ENCODE measurements at regions not wholly inside any gene's neighbourhood (a gene's known extent, or its start where the extent isn't known, plus 50 kb on each side); places are given as distances from the start of the nearest gene placed in this dataset.

DNA sequence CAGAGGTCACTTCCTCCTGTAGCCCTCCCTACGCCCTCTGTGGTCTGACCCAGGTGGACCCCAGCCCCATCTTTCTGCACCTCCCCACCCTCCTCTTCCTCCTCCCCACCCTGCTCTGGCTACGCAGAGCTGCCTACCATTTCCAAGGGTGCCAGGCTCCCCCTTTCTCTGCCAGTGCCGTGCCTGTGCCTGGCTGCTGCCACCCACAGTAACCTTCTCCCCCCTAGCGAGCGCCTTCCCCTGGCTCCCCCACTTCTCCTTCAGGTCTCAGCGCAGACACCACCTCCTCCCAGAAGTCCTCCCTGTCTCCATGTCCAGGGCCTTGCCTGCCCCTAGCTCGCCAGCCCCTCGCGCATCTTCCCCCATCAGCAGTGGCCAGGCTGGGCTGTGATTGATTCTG is 471.5 kb downstream of the PTPRU start:
- TF ChIP-seq CTCF (conservative IDR thresholded peaks at IDR 0.05; ENCODE audit: low read depth, low read length): no peak
- H3K4me3 ChIP-seq (ENCODE audit: low read depth, low read length): no peak overlapping the region

DNA sequence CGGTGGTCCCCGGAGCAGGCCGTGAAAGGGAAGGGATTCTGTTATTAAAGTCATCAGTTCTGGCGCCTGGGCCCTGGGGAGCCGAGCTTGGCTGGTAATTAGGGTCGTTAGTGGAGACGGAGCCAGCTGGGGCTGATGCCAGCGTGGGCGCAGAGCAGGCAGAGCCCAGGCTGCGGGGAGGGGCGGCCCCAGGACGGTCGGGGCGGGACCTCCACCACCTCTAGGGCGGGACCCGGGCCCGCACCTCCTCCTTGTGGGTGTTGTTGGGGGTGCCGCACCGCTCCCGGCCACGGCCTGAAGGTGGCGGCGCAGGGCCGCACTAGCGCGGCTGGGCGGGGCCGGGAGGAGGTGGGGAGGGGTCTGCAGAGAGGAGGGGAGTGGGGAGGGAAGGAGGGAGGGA is 470.6 kb downstream of the PTPRU start:
- peak overlapping the region; percentile 40 for H3K4me3 ChIP-seq (ENCODE audit: low read depth, low read length)
- peak; percentile 61 for TF ChIP-seq CTCF (conservative IDR thresholded peaks at IDR 0.05; ENCODE audit: low read depth, low read length)
- peak; percentile 54 for DNase-seq (ENCODE audit: low read depth)

More for the DNA sequence above, 471.5 kb downstream of the PTPRU start:
- no peak for DNase-seq (ENCODE audit: low read depth)

GRCh38 chr1:29704430-29704829 is 468.1 kb downstream of the PTPRU start:
- no peak for TF ChIP-seq CTCF (conservative IDR thresholded peaks at IDR 0.05; ENCODE audit: low read depth, low read length)
- H3K4me3 ChIP-seq (ENCODE audit: low read depth, low read length): no peak overlapping the region
- DNase-seq (ENCODE audit: low read depth): no peak

GRCh38 chr1:29703596-29704370 is 467.5 kb downstream of the PTPRU start:
- peak; percentile 92 for TF ChIP-seq CTCF (conservative IDR thresholded peaks at IDR 0.05; ENCODE audit: low read depth, low read length)
- no peak overlapping the region for H3K4me3 ChIP-seq (ENCODE audit: low read depth, low read length)
- DNase-seq (ENCODE audit: low read depth): peak; percentile 76

DNA sequence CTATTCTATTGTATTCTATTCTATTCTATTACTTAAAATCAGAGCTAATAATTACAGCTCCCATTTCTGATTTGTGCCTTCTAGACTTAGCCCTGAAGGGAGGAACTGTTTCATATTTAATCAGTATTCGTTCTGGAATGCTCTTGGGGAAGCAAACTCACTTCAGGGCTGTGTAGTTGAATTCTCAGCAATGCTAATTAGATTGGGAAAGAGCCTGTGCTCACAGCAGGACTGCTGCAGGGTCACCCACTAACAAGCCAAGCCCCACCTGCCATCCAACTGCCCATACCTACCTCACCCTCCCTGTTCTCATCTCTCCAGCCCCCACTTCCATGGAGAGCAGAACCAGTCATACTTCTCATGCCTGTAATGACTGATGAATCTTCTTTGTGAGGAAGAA is 464.2 kb downstream of the PTPRU start:
- no peak for DNase-seq (ENCODE audit: low read depth)
- no peak for TF ChIP-seq CTCF (conservative IDR thresholded peaks at IDR 0.05; ENCODE audit: low read depth, low read length)

DNA sequence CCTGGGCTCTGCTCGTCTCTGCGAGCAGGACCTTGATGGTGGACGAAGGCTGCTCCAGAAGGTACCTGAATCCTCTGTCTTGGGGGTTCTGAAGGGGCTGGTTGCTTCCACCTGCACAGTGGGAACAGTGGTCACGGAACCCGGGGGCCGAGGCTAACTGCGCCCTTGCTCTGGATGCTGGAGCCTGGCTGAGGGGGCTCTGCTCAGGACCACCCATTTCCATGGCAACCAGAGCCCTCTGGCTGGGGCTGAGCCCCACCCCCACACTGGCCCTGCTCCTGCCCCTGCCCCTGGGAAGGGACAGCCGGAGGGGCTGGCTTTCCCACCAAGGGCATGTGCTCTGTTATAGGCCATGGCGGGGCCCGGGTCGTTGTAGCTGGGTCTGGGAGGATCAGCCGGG is 462.3 kb downstream of the PTPRU start:
- no peak overlapping the region for H3K4me3 ChIP-seq (ENCODE audit: low read depth, low read length)
- no peak for TF ChIP-seq CTCF (conservative IDR thresholded peaks at IDR 0.05; ENCODE audit: low read depth, low read length)
- no peak for DNase-seq (ENCODE audit: low read depth)

More for the DNA sequence above, 464.2 kb downstream of the PTPRU start:
- H3K4me3 ChIP-seq (ENCODE audit: low read depth, low read length): no peak overlapping the region

- TF ChIP-seq CTCF (conservative IDR thresholded peaks at IDR 0.05; ENCODE audit: low read depth, low read length): peak; percentile 82
- no peak overlapping the region for H3K4me3 ChIP-seq (ENCODE audit: low read depth, low read length)
- DNase-seq (ENCODE audit: low read depth): peak; percentile 67
Observed at GRCh38 chr1:29698033-29698432, 461.7 kb downstream of the PTPRU start.

Measured in choroid plexus epithelial cell (primary cell).